Nephron progenitor cell (in vitro differentiated cells): ENCODE measurements at regions not wholly inside any gene's neighbourhood (a gene's known extent, or its start where the extent isn't known, plus 50 kb on each side); places are given as distances from the start of the nearest gene placed in this dataset.

Experiments used
- DNase-seq: peaks from one replicate; pipeline ENCODE4 v3.0.0; 2021
- H3K27ac Mint-ChIP-seq: 2 replicates; pipeline ENCODE4 v1.8.0; 2021; ENCODE audit warnings: mild to moderate bottlenecking, moderate library complexity, mixed read lengths
- H3K27me3 Mint-ChIP-seq: 2 replicates; pipeline ENCODE4 v1.8.0; 2021; ENCODE audit warnings: mild to moderate bottlenecking, low read depth, mixed read lengths; ENCODE audit not compliant: poor library complexity
- H3K36me3 Mint-ChIP-seq: 2 replicates; pipeline ENCODE4 v1.8.0; 2021; ENCODE audit warnings: low read depth, mixed read lengths
- H3K4me1 Mint-ChIP-seq: 2 replicates; pipeline ENCODE4 v1.8.0; 2021; ENCODE audit warnings: mixed read lengths
- H3K4me3 Mint-ChIP-seq: 2 replicates; pipeline ENCODE4 v1.8.0; 2021; ENCODE audit warnings: mild to moderate bottlenecking, moderate library complexity, mixed read lengths
- H3K9me3 Mint-ChIP-seq: 2 replicates; pipeline ENCODE4 v1.8.0; 2021; ENCODE audit warnings: mild to moderate bottlenecking, moderate library complexity, mixed read lengths
- TF ChIP-seq, protein P1 (sequence below): fragments of 200-600 bp; sonication (generic); IDR thresholded peaks from 2 replicates; pipeline ENCODE4 v1.5.0; 2021; ENCODE audit warnings: antibody characterized with exemption

DNA sequence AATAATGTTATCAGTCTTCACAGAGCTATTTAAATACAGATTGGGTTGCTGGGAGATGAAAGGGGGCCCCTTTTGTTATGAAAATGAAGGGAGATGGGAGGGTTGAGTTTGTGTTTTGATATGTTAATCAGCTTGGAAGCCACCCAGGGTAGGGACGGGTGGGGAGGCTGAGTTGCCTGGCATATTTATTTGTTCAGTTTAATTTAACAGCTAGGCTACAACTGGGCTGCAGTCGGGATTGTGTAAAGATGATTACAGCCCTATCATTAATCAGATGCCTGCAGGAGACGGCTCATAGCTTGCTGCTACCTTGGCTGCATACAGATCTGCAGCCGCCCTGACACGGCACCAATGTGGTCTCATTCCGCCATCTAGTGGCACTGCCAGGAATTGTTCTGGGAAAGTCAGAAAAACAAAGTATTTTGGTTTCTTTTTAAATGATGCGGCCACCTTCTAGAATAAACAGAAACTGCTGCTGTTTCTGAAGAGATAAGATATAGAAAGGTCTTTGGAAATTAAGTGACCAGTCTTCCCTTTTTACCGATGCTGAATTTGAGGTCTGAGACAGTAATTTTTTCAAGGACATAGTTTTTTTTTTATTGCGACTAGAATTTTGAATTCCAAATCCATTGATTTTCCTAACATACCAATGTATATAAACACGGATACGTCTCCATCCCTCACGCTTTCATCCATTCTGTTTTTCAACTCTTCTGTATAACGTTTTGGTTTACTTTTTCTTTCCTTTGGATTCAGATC, 458.0 kb upstream of the ASIC2 start:
- peaks cover 5% of the 10 kb centered on the region for H3K9me3 Mint-ChIP-seq
- no peaks in the 10 kb centered on the region for H3K4me1 Mint-ChIP-seq
- peak; percentile 81 for DNase-seq
- no peak overlapping the region for H3K4me3 Mint-ChIP-seq
- no peaks in the 10 kb centered on the region for H3K36me3 Mint-ChIP-seq
- H3K27ac Mint-ChIP-seq, result no peak overlapping the region
- TF ChIP-seq, protein P1, sequence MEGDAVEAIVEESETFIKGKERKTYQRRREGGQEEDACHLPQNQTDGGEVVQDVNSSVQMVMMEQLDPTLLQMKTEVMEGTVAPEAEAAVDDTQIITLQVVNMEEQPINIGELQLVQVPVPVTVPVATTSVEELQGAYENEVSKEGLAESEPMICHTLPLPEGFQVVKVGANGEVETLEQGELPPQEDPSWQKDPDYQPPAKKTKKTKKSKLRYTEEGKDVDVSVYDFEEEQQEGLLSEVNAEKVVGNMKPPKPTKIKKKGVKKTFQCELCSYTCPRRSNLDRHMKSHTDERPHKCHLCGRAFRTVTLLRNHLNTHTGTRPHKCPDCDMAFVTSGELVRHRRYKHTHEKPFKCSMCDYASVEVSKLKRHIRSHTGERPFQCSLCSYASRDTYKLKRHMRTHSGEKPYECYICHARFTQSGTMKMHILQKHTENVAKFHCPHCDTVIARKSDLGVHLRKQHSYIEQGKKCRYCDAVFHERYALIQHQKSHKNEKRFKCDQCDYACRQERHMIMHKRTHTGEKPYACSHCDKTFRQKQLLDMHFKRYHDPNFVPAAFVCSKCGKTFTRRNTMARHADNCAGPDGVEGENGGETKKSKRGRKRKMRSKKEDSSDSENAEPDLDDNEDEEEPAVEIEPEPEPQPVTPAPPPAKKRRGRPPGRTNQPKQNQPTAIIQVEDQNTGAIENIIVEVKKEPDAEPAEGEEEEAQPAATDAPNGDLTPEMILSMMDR, result peak; percentile 97
- peaks cover 38% of the 10 kb centered on the region for H3K27me3 Mint-ChIP-seq

DNA sequence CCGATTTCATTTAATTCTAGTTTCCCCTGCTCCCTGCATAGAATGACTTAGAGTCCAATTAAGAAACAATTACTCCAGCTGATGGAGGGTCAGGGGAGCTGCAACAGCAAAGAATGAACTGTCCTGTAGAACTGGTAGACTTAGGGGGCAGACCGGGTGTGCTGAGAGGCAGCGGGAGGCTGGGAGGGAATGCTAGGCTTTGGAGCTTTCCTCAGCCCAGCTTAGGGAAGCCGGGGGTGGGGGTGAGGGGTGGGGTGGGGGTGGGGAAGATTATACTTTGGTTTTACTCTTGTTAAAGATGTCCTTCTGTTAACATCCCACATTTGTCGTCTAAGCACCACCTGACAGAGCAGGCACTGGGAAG, 458.6 kb upstream of the ASIC2 start:
- H3K36me3 Mint-ChIP-seq, result no peaks in the 10 kb centered on the region
- H3K27ac Mint-ChIP-seq, result no peak overlapping the region
- no peak for DNase-seq
- no peaks in the 10 kb centered on the region for H3K4me1 Mint-ChIP-seq
- peaks cover 38% of the 10 kb centered on the region for H3K27me3 Mint-ChIP-seq
- no peak overlapping the region for H3K4me3 Mint-ChIP-seq
- peaks cover 5% of the 10 kb centered on the region for H3K9me3 Mint-ChIP-seq
- TF ChIP-seq, protein P1, result no peak

DNA sequence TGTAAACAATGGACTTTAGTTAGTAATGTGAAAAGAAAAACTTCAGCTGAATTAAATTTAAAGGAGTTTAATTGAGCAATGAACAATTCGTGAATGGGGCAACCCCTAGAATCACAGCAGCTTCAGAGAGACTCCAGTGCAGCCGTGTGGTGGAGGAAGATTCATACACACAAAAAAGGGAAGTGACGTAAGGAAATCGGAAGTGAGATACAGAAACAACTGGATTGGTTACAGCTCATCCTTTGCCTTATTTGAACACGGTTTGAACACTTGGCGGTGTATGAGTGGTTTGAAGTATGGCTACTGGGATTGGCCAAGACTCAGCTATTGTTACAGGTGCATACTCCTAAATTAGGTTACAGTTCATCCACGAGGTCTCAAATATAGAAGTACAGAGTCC, 460.4 kb upstream of the ASIC2 start:
- no peak overlapping the region for H3K27ac Mint-ChIP-seq
- TF ChIP-seq, protein P1, result no peak
- peaks cover 37% of the 10 kb centered on the region for H3K27me3 Mint-ChIP-seq
- H3K36me3 Mint-ChIP-seq, result no peaks in the 10 kb centered on the region
- DNase-seq, result no peak
- no peaks in the 10 kb centered on the region for H3K4me1 Mint-ChIP-seq
- H3K9me3 Mint-ChIP-seq, result peaks cover 5% of the 10 kb centered on the region
- H3K4me3 Mint-ChIP-seq, result no peak overlapping the region

DNA sequence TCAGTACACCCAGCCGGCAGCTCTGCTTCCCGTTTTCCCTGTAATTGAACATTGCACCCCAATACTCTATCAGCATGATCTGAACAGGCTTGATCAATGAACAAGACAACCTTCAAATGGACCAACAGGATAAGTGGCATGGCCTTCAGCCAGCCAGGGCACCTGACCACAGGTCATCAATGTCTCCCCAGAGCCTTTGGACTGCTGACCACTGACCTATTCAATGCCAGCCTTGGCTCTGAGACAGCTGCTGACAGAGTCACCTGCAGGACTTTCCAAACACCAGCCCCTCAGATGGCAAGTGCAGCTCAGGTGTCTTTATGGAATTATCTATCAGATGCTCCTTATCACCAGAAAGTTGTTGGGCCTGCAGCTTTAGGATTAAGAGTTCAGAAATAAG, 462.9 kb upstream of the ASIC2 start:
- Mint-ChIP-seq H3K27me3 (peaks cover 40% of the 10 kb centered on the region), H3K4me1 (no peaks in the 10 kb centered on the region), H3K36me3 (no peaks in the 10 kb centered on the region), H3K27ac (no peak overlapping the region), H3K9me3 (peaks cover 5% of the 10 kb centered on the region), H3K4me3 (no peak overlapping the region)
- no peak for DNase-seq
- TF ChIP-seq, protein P1, result no peak

DNA sequence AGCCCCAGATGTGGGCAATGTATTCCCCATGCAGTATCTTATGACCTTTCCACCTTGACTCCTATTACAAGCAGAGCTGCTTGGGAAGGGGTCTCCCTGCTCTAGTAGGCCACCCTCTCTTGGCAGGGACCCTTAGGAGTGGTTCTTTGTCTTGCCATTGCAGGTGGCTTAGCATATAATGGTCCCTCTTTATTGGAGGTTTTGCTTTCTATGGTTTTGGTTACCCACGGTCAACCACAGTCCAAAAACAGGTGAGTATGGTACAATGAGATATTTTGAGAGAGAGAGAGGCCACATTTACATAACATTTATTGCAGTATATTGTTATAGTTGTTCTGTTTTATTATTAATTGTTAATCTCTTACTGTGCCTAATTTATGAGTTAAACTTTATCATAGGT, 472.8 kb upstream of the ASIC2 start:
- Mint-ChIP-seq H3K4me1 (no peaks in the 10 kb centered on the region), H3K9me3 (no peaks in the 10 kb centered on the region), H3K27me3 (peaks cover 11% of the 10 kb centered on the region), H3K27ac (no peak overlapping the region), H3K36me3 (no peaks in the 10 kb centered on the region), H3K4me3 (no peak overlapping the region)
- DNase-seq, result no peak
- TF ChIP-seq, protein P1, result no peak

DNA sequence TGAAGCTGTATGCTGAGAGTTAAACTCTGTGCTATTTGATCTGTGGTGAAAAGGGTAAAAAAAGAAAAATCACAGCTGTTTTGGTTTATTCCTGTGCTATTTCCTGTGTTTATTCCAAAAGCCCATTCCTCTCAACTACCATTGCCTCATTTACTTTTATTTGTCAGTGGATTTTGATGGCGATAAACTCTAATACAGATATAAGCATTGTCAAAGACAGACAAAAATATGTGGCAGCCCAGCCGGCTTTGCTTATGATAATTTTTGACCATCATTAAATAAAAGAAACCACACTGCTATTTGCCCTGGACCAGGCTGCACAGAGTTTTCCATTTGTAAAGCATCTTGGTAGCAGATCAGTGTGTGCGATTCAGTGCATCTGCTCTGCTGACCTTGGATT, 473.6 kb upstream of the ASIC2 start:
- no peaks in the 10 kb centered on the region for H3K9me3 Mint-ChIP-seq
- no peaks in the 10 kb centered on the region for H3K4me1 Mint-ChIP-seq
- no peaks in the 10 kb centered on the region for H3K36me3 Mint-ChIP-seq
- TF ChIP-seq, protein P1, result no peak
- peaks cover 10% of the 10 kb centered on the region for H3K27me3 Mint-ChIP-seq
- H3K4me3 Mint-ChIP-seq, result no peak overlapping the region
- DNase-seq, result no peak
- no peak overlapping the region for H3K27ac Mint-ChIP-seq
